ENCODE measurements at regions not wholly inside any gene's neighbourhood (a gene's known extent, or its start where the extent isn't known, plus 50 kb on each side); places are given as distances from the start of the nearest gene placed in this dataset.

- intact Hi-C loops (cut with DNase I, micrococcal nuclease): no loop called here
- no peak for ATAC-seq
- no peak for DNase-seq
These were observed 129.2 kb upstream of the TCERG1L start for GRCh38 chr10:131440405-131441360.

DNA sequence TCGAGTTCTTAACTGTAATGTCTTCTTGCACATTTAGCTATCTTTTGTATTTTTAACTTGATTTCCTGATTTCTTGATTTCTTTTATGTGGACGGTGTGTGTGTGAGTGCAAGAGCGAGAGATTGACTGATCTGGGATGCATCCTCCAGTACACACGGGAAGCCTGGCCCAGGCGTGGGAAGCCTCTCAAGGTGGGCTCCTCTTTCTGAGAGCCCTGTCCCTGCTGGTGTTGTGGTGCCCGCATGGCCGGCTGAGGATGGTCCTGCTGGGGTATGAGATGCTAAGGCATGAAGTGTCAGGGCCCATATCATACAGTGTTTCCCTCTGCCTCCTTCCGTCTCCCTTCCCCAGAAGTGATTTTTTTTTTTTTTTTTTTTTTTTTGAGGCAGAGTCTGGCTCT is 130.8 kb upstream of the TCERG1L start:
- intact Hi-C loops (cut with DNase I, micrococcal nuclease): no loop called here
- ATAC-seq: no peak

GRCh38 chr10:131444286-131444685 is 132.8 kb upstream of the TCERG1L start:
- ATAC-seq (no peak), DNase-seq (no peak)
- intact Hi-C loops (cut with DNase I, micrococcal nuclease): no loop called here

More for the DNA sequence above, 130.8 kb upstream of the TCERG1L start:
- no peak for DNase-seq

GRCh38 chr10:131444862-131445461 is 133.4 kb upstream of the TCERG1L start:
- intact Hi-C loops (cut with DNase I, micrococcal nuclease): no loop called here
- ATAC-seq (no peak), DNase-seq (no peak)

- no peak for ATAC-seq
- intact Hi-C loops (cut with DNase I, micrococcal nuclease): no loop called here
- no peak for DNase-seq
These were observed 134.1 kb upstream of the TCERG1L start for GRCh38 chr10:131445623-131446022.

GRCh38 chr10:131446171-131446570 is 134.7 kb upstream of the TCERG1L start:
- ATAC-seq (no peak), DNase-seq (no peak)
- intact Hi-C loops (cut with DNase I, micrococcal nuclease): no loop called here

DNA sequence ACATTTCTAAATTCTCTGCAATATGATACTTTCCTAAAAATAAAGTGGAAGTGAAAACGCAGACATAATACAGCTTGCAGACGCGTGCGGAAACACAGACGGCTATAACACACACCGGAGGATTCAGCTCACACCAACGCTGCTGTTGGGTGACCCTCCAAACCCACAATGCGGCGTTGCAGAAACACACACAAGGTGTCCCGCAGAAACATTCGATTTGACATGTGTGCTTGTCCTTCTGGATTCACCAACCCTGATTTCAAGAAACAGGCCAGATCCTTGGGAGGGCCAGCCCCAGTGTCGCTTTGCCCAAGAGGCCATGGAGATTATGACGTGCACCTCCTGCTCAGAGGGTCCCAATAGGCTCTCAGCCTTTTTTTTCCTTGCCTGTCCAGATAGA is 136.7 kb upstream of the TCERG1L start:
- intact Hi-C loops (cut with DNase I, micrococcal nuclease): no loop called here
- DNase-seq: no peak
- ATAC-seq: no peak

GRCh38 chr10:131448883-131449282 is 137.4 kb upstream of the TCERG1L start:
- ATAC-seq (no peak), DNase-seq (no peak)
- intact Hi-C loops (cut with DNase I, micrococcal nuclease): no loop called here

- intact Hi-C loops (cut with DNase I, micrococcal nuclease): no loop called here
These were observed 138.8 kb upstream of the TCERG1L start for GRCh38 chr10:131450216-131450765.

GRCh38 chr10:131451407-131452015 is 140.0 kb upstream of the TCERG1L start:
- no peak for ATAC-seq
- intact Hi-C loops (cut with DNase I, micrococcal nuclease): no loop called here
- no peak for DNase-seq

More at GRCh38 chr10:131450216-131450765, 138.8 kb upstream of the TCERG1L start:
- ATAC-seq (no peak), DNase-seq (no peak)

- intact Hi-C loops (cut with DNase I, micrococcal nuclease): no loop called here
- ATAC-seq (no peak), DNase-seq (peak in 1 of 2 donors; percentile 8)
These were observed 141.6 kb upstream of the TCERG1L start for GRCh38 chr10:131452926-131453720.

DNA sequence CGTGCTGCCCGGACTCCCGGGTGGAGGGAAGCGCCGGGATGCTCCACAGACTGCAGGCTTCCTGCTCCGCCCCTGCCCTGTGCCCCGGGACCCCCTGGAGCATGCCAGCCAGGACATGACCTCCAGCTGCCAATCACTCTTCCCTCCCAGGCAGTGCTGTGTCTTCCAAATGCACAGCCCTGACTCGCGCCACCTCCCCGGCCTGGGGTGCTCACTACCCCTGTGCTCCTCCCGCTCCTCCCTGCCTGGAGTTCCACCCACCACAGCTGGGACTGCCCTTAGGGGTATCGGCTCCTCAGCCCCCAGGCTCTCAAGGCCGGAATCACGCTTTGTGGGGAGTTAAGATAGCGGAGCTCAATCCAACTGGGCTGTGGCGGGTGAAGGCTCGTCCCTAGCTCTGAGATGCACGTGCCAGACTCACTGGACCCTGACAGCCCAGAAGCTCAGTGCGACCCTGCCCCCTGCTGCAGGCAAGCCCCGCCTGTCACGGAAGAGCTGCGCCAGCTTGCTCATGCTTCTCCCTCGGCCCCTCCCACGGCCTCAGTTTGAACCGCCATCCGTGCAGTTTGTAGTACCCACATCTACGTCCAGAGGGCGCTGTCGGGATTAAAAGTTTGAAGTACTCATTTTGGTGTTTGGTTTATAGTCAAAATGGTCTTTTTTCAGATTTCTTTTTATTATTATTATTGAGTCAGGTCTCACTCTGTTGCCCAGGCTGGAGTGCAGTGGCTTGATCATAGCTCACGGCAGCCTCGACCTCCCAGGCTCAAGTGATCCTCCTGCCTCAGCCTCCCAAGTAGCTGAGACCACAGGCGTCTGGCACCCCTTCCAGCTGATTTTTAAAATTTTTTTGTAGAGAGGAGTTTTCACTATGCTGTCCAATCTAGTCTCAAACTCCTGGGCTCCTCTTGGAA is 142.5 kb upstream of the TCERG1L start:
- intact Hi-C loops (cut with DNase I, micrococcal nuclease): no loop called here
- ATAC-seq: no peak

DNA sequence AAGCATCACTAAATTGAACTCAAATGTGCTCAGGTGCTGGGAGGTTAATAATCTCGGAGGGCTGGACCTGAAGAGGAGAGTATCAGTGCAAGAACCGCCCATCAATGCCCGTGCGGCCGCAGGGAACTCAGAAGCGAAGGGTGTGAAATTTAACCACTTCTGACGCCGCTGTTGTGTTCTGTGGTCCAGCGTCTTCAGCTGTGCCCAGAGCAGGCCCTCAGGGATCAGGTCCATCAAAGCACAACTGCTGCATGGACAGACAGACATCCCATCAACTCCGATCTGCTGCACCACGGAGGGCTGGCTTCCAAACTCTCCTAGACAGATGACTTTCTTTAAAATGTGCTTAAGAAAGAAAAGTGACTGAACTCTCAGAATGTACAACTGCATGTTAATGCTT is 144.9 kb upstream of the TCERG1L start:
- ATAC-seq (no peak), DNase-seq (no peak)
- intact Hi-C loops (cut with DNase I, micrococcal nuclease): no loop called here

More for the DNA sequence above, 142.5 kb upstream of the TCERG1L start:
- DNase-seq: peak in 1 of 2 donors; percentile 34

DNA sequence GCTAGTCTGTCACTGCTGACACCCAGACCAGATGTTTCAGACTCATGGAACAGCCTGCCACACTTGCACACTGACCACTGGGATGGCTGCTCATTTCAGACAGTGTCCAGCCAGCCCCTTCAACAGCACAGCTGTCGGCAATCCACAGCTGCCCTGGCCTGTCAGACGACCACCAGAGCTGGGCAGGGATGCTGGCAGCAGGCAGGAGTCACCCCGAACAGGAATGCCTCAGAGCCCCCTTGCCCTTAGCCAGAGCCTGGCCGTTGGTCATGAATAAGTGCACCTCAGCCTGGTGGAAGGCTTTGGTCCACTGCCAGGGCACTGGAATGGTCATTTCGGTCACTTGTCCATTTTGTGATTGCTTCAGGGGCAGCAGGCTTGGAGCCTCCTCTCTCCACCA is 149.6 kb upstream of the TCERG1L start:
- DNase-seq: no peak
- intact Hi-C loops (cut with DNase I, micrococcal nuclease): no loop called here
- ATAC-seq: no peak

GRCh38 chr10:131464789-131465188 is 153.3 kb upstream of the TCERG1L start:
- no peak for DNase-seq
- no peak for ATAC-seq
- intact Hi-C loops (cut with DNase I, micrococcal nuclease): no loop called here

DNA sequence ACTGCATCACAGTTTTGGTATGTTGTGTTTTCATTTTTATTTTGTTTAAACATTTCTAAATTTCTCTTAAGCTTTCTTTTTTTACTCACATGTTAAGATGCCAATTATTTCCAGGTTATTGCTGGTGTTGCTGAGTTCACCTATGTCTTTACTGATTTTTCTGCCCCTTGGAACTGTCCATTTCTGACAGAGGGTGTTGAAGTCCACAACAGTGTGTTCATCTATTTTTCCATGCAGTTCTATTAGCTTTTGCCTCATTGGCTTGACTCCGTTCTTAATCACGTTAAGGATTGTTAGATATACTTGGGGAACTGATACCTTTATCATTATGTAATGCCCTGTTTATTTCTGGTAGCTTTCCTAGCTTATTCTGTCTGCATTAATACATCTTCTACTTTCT is 158.0 kb upstream of the TCERG1L start:
- DNase-seq (no peak), ATAC-seq (no peak)
- intact Hi-C loops (cut with DNase I, micrococcal nuclease): no loop called here

DNA sequence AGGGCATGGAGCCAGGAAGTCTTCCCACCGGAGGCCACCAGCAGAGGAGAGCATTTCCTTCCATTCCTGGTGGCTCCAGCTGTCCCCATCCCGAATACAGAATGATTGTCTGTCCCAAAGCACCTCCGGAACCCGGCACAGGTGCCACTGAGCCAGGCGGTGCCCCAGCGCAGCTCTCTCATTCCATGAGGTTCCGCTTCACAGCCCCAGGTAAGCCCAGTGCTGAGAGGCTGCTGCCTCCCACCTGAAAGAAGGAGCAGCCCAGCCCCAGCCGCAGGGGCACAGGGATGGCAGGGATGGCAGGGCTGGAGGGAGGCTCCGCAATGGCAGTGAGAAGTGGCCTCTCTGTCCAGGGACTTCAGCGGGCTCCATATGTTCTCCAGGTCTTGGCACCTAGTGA is 162.1 kb upstream of the TCERG1L start:
- DNase-seq (no peak), ATAC-seq (no peak)
- intact Hi-C loops (cut with DNase I, micrococcal nuclease): no loop called here

- intact Hi-C loops (cut with DNase I, micrococcal nuclease): no loop called here
- DNase-seq: no peak
- ATAC-seq: no peak
These were observed 162.9 kb upstream of the TCERG1L start for GRCh38 chr10:131474416-131474815.
